Sciatic nerve (tissue), 2 donors: ENCODE measurements at regions not wholly inside any gene's neighbourhood (a gene's known extent, or its start where the extent isn't known, plus 50 kb on each side); places are given as distances from the start of the nearest gene placed in this dataset.

Source experiments
- ATAC-seq: fragments of 200-7000 bp; cut with Tn5 transposase; one replicate; pipeline ENCODE4 v1.9.1; 2020; ENCODE audit warnings: mild to moderate bottlenecking, moderate library complexity
- DNase-seq: peaks from one replicate; pipeline ENCODE4 v3.0.0-alpha.2; 2020; ENCODE audit warnings: low spot score
- intact Hi-C: fragments of 100-400 bp; cut with DNase I; formaldehyde crosslinking; loops from one replicate; pipeline ENCODE4 v1.14.2; 2022
- donor health status: DM: no; HTN: no; CAD: no.
- donor health status: DM: no; HTN: no; CAD: no.

- ATAC-seq: peak; percentile 78
- DNase-seq: peak; percentile 78
- intact Hi-C loops: loop anchor here (5.0 kb wide), 1 partner anchor 275 kb away; no protein-coding TSS in a partner anchor
Observed at GRCh38 chr2:64327510-64328414, 126.2 kb upstream of the LGALSL start.

DNA sequence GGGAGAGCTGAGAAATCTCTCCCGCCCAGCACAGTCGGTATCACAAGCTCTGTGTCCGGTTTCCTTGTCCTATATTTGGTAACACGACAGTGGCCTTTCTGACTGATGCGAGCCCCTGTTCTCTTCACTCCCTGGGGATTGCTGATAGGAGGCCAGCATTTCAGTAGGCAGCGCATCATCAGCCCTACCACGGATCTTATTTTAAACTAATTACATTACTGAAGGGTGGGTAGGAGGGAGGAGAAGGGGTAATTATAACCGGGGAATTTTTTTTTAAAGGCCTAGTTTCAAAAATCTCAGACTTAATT lies 125.6 kb upstream of the LGALSL start:
- no peak for DNase-seq
- no peak for ATAC-seq
- intact Hi-C loops: loop anchor here (5.0 kb wide), 1 partner anchor 276 kb away; no protein-coding TSS in a partner anchor

- DNase-seq (no peak), ATAC-seq (no peak)
- intact Hi-C loops: loop anchor here (5.0 kb wide), 1 partner anchor 276 kb away; no protein-coding TSS in a partner anchor
Observed at GRCh38 chr2:64328756-64329155, 125.2 kb upstream of the LGALSL start.

GRCh38 chr2:64329848-64330247 lies 124.1 kb upstream of the LGALSL start:
- DNase-seq (no peak), ATAC-seq (peak; percentile 43)
- intact Hi-C loops: loop anchor here (5.0 kb wide), 2 partner anchors 157 to 278 kb away; no protein-coding TSS in a partner anchor

GRCh38 chr2:64330281-64331113 lies 123.5 kb upstream of the LGALSL start:
- intact Hi-C loops: loop anchor here (5.0 kb wide), 1 partner anchor 157 kb away; no protein-coding TSS in a partner anchor
- ATAC-seq (peak; percentile 85), DNase-seq (peak; percentile 91)

GRCh38 chr2:64331114-64331645 lies 122.8 kb upstream of the LGALSL start:
- ATAC-seq: peak; percentile 27
- no peak for DNase-seq
- intact Hi-C loops: loop anchor here (5.0 kb wide), 1 partner anchor 156 kb away; no protein-coding TSS in a partner anchor

DNA sequence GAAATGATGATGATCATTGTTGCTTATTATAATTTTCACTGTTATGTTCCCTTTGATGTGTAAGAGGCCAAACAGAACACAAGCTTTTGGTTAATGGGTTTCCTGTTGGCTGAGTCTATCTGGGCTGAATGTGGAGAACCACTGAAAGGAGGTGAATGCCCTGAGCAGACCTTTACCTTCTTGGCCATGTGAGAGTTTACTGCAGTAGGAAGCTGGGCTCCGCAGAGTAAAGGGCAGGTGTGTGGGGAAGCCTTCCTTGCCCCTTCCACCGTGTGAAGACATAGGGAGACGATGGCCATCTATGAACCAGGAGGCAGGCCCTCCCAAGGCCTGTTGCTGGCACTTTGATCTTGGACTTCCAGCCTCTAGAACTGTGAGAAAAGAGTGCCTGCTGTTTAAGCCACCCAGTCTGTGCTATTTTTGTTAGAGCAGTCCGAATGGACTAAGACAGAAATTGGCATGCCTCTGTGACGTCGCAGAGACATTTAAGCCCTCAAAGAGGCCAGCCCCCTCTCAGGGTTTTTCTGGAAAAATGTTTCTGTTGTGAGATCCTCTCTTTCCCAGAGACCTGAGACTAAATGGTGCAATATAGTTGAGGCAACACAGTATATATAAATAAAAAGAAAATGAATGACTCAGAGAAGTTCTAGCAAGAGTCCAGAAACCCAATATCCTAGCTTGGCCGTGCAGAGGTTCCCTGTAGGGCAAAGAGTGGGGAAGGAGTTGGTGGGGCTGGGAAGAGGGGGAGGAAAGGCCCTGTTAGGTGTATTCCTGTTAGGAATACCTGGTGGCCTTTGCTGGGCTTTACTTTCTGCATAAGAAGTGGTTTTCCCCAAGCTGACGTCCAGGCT lies 121.9 kb upstream of the LGALSL start:
- intact Hi-C loops: loop anchor here (5.0 kb wide), 1 partner anchor 155 kb away; no protein-coding TSS in a partner anchor
- DNase-seq: no peak
- ATAC-seq: no peak

DNA sequence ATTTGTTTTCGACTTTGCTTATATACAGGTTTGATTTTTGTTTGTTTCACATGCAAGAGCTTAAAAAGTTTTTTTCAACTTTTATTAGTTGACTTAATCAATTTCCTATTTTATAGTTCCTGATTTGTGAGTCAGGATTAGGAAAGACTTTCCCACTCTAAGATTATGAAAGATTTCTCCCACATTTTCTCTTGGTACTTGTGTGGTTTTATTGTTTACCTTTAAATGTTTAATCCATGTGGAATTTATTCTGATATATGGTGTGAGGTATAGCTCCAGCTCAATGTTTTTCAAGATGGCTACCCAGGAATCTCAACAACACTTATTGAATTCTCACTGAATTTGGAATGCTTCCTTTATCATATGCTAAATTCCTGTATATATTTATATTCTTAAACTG lies 117.8 kb upstream of the LGALSL start:
- intact Hi-C loops: no loop called here
- ATAC-seq (no peak), DNase-seq (no peak)

DNA sequence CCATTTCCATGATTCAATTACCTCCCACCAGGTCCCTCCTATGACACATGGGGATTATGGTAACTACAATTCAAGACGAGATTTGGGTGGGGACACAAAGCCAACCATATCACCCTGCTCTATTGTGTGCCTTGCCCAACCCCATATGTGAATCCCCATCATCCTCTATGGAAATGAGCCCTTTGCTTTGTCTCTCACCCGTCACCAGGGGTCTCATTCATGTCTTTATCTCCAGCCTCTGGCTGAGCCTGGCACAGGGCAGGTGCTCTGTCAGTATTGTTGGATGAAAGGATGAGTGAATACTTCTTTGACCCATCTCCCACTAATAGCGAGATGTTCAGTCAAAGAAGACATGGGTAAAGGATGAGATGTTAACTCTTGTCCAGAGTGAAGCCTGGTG lies 116.6 kb upstream of the LGALSL start:
- no peak for DNase-seq
- no peak for ATAC-seq
- intact Hi-C loops: no loop called here

DNA sequence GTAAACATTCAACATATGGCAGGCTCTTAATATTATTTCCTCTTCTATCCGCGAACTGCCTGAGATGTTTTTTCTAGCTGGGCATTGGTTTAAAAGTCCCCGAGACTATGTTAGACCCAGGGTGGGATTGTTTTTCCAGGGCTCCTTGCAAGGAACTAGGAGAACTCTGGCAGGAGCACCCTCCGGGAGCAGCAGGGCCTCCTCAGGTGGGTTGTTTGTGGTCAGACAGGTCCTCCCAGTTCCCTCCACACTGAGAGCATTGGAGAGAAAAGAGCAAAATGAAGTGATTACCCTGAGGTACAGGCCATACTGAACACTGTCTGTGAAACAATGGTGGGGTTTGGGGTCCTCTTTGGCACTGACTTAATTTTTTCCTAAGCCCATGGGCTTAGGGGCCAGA lies 115.9 kb upstream of the LGALSL start:
- ATAC-seq (no peak), DNase-seq (no peak)
- intact Hi-C loops: no loop called here

DNA sequence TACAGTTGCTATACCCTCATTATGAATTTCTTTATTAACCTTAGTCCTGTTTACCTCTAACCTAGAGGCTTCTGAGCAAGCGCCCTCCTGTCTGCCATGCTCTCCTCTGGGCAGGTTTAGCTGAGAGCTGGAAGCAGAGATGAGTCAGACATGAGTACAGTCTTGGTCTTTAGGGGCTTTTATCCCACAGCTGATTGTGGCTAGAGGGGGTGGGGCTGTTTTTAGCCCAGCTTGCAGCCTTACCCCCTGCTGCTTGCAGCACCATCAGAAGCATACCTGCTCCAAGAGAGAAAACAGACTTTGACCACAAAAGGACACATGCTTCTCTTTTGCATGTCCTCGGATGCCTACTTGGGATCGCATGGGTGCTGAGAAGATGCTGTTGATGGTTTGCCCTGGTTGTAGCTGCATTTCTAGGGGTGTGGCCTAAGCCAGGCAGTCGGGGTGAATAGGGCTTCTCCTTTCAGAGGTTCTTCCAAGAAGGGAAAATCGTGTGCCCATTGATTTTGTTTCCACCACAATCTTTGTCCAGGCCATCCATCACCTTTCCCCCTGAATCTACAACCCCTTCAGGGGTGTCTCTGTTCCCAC lies 115.0 kb upstream of the LGALSL start:
- DNase-seq (no peak), ATAC-seq (no peak)
- intact Hi-C loops: no loop called here

- DNase-seq (no peak), ATAC-seq (no peak)
- intact Hi-C loops: no loop called here
Observed at GRCh38 chr2:64341461-64341860, 112.5 kb upstream of the LGALSL start.

DNA sequence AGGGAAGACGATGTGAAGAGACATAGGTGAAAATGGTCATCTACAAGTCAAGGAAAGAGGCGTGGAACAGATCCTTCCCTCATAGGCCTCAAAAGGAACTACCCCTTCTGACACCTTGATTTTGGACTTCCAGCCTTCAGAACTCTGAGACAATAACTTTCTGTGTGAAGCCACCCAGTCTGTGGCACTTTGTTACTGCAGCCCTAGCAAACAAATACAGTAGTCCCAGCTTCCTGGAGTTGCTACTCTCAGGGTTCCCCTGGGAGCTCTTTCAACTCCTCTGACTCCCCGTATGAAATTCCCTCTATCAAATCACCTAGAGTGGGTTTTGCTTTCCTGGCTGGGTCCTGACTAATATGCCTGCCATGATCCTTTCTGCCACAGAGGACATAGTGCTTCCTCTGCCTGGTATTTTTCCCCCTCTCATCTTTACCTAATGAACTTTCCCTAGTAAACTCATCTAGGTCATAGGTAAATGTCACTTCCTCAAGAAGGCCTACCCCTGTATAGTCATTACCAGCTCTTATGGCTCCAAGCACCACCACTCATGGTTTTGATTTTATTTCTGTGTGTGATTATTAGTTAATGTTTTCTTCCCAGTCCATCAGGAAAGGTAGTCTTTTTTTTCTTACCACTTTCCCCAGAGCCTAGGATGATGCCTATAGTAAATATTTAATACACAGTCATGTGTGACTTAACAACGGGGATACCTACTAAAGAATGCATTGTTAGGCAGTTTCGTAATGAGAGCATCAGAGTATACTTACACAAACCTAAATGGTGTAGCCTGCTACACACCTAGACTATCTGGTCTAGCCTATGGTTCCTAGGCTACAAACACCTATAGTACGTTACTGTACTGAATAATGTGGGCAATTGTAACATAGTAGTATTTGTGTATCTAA lies 111.5 kb upstream of the LGALSL start:
- intact Hi-C loops: no loop called here
- DNase-seq (no peak), ATAC-seq (no peak)

DNA sequence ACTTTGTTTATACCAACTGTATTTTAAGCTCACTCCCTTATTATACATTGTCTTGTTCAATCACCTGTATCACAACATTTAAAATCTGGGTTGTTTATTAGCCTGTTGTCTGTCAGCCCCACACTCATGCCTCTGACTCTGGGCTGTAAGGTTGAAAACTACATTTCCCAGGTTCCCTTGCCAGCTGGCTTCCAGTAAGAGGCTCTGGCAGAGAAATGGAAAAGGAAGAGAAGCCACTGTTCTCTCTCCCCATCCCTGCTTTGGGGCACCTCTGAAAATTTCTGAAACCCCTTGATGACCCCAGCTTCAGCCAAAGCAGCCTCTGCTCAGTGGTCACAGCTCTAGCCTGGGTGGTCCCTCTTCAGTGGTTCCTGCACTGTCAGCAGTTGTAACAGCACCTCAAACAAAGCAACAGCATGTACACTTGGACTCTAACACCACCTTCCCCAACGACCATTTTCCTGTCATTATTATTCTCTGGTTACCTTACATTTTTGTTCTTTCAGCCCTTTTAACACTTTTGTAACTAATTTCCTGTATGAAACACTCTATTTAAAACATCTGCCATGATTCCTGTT lies 108.9 kb upstream of the LGALSL start:
- intact Hi-C loops: no loop called here
- ATAC-seq: no peak

DNA sequence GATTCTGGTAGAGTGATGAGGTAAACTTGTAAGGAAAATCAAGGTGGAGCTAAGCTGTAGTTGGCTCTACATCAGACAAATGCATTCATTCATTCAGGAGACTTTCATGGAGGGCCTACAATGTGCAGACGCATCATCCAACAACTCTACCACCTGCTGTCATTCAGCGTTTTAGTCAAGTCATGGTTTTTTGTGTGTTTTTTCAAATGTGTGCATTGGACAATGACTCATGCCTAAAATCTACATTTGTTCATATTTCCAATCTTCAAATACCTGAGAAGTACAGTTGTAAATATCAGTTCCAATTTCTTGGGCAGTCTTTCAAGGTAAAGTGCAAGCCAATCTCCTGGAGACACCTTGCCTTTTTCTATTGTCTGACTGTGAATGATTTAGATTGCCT lies 108.0 kb upstream of the LGALSL start:
- ATAC-seq (no peak), DNase-seq (no peak)
- intact Hi-C loops: no loop called here

More for the DNA sequence above, 108.9 kb upstream of the LGALSL start:
- no peak for DNase-seq

DNA sequence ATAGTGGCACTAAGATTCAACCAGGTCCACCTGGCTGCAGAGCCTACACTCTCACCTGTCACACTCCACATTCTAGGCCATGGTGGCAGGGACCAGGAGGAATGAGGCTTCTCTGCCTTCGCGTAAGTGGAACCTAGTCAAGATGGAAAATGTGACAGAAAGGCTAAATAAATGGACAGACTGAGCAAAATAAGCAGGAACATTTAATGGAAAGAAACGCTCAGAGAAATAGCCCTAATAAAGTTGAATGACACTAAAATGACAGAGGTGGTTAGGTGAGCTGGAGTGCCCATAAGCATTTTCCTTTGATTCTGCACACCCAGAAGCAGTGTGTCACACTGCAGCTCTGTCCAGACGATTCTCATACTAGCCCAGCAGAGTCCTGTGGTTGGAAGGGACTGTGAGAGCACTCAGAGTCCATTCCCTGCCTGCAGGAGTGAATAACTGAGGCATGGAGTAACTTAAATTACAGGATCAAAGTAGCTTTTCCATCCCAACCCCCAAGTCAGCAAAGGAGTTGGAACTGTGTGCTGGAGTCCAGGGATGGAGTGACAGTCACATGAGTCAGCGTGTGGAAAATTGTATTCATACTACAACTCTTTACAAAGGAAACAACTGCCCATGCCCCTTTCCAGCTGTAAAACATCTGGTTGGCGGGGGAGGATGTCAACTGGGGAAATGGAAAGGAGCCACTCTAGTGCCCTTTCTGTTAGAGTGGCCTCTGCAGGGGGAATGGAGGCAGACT lies 105.4 kb upstream of the LGALSL start:
- DNase-seq (no peak), ATAC-seq (no peak)
- intact Hi-C loops: no loop called here
